GM10248 (cell line): ENCODE measurements at regions not wholly inside any gene's neighbourhood (a gene's known extent, or its start where the extent isn't known, plus 50 kb on each side); places are given as distances from the start of the nearest gene placed in this dataset.
"Not testable (repeated sequence)": the region's sequence is repeated elsewhere in the genome, so short reads cannot be mapped to it uniquely, and the experiment has no call there.

Source experiments
- CTCF ChIA-PET: fragments of 300-600 bp; sonication (Branson Sonifier 250); formaldehyde crosslinking; extraction: SDS; loops from one replicate; lab custom pipeline; 2021; ENCODE audit warnings: antibody characterized with exemption; lab: Yijun Ruan, JAX
- POLR2A ChIA-PET: fragments of 350-650 bp; sonication (Branson Sonifier 250); formaldehyde crosslinking; extraction: SDS; loops from one replicate; lab custom pipeline; 2020; ENCODE audit warnings: antibody characterized with exemption; lab: Yijun Ruan, JAX
- DNase-seq: peaks from one replicate; pipeline ENCODE4 v3.0.0; 2012; ENCODE audit errors: extremely low spot score
- TF ChIP-seq, protein P1 (sequence below): IDR thresholded peaks from 2 replicates; pipeline ENCODE4 v1.5.1; 2012; ENCODE audit warnings: mild to moderate bottlenecking, low read depth; ENCODE audit errors: extremely low read depth, missing control alignments, control extremely low read depth

- TF ChIP-seq, protein P1, sequence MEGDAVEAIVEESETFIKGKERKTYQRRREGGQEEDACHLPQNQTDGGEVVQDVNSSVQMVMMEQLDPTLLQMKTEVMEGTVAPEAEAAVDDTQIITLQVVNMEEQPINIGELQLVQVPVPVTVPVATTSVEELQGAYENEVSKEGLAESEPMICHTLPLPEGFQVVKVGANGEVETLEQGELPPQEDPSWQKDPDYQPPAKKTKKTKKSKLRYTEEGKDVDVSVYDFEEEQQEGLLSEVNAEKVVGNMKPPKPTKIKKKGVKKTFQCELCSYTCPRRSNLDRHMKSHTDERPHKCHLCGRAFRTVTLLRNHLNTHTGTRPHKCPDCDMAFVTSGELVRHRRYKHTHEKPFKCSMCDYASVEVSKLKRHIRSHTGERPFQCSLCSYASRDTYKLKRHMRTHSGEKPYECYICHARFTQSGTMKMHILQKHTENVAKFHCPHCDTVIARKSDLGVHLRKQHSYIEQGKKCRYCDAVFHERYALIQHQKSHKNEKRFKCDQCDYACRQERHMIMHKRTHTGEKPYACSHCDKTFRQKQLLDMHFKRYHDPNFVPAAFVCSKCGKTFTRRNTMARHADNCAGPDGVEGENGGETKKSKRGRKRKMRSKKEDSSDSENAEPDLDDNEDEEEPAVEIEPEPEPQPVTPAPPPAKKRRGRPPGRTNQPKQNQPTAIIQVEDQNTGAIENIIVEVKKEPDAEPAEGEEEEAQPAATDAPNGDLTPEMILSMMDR = no peak
- no peak for DNase-seq
- ChIA-PET CTCF (interaction anchor here (1.4 kb wide), 1 partner anchor 9 kb away, joined by 4 read pairs; no protein-coding TSS in a partner anchor), POLR2A (no interaction called here)
These were observed 1551.0 kb downstream of the GRIK2 start for GRCh38 chr6:102944475-102944874.

GRCh38 chr6:102942206-102942605 lies 1548.7 kb downstream of the GRIK2 start:
- TF ChIP-seq, protein P1 = no peak
- CTCF ChIA-PET = no interaction called here
- POLR2A ChIA-PET = no interaction called here
- DNase-seq = no peak

- ChIA-PET POLR2A (no interaction called here), CTCF (interaction anchor here (0.8 kb wide), 1 partner anchor 30 kb away, joined by 3 read pairs; no protein-coding TSS in a partner anchor)
These were observed 1543.5 kb downstream of the GRIK2 start for GRCh38 chr6:102936959-102937358.

GRCh38 chr6:102928109-102928508 lies 1534.6 kb downstream of the GRIK2 start:
- DNase-seq = no peak
- ChIA-PET CTCF (no interaction called here), POLR2A (no interaction called here)
- TF ChIP-seq, protein P1 = no peak

More at GRCh38 chr6:102936959-102937358, 1543.5 kb downstream of the GRIK2 start:
- TF ChIP-seq, protein P1 = no peak
- no peak for DNase-seq

- POLR2A ChIA-PET = no interaction called here
- no peak for DNase-seq
- TF ChIP-seq, protein P1 = no peak
- CTCF ChIA-PET = no interaction called here
These were observed 1524.7 kb downstream of the GRIK2 start for GRCh38 chr6:102918161-102918560.

GRCh38 chr6:102911571-102911970 lies 1518.1 kb downstream of the GRIK2 start:
- CTCF ChIA-PET = no interaction called here

DNA sequence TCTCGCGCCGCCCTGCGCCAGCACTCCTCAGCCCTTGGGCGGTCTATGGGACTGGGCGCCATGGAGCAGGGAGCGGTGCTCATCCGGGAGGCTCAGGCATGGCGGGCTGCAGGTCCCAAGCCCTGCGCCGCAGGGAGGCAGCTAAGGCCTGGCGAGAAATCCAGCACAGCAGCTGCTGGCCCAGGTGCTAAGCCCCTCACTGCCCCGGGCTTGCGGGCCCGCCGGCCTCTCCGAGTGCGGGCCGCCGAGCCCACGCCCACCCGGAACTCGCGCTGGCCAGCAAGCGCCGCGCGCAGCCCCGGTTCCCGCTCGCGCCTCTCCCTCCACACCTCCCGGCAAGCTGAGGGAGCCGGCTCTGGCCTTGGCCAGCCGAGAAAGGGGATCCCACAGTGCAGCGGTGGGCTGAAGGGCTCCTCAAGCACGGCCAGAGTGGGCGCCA lies 1517.2 kb downstream of the GRIK2 start:
- DNase-seq, POLR2A ChIA-PET: not testable (repeated sequence)
- CTCF ChIA-PET = interaction anchor here (1.1 kb wide), 1 partner anchor 10 kb away, joined by 3 read pairs; no protein-coding TSS in a partner anchor

More at GRCh38 chr6:102911571-102911970, 1518.1 kb downstream of the GRIK2 start:
- POLR2A ChIA-PET = no interaction called here
- no peak for DNase-seq
- TF ChIP-seq, protein P1 = no peak
